Adrenal gland (tissue), 5 donors: ENCODE measurements at regions not wholly inside any gene's neighbourhood (a gene's known extent, or its start where the extent isn't known, plus 50 kb on each side); places are given as distances from the start of the nearest gene placed in this dataset.

Experiments
- POLR2A ChIP-seq, 2 donors: fragments of 450-650 bp; IDR thresholded peaks; one replicate each; pipeline ENCODE4 v1.6.1; 2017; ENCODE audit warnings: antibody characterized with exemption in 2 of 2, mild to moderate bottlenecking in 2 of 2, moderate library complexity in 1 of 2
- TF ChIP-seq, protein P1 (sequence below), 6 experiments: fragments of 450-650 bp in 4 of 6; fragments of 200-600 bp in 2 of 6; sonication (generic) in 1 of 6; IDR thresholded peaks; 1 replicate in 5 of 6; 2 replicates in 1 of 6; pipeline versions ENCODE4 v1.5.1 to v1.8.0; 2016 to 2021; ENCODE audit warnings: antibody characterized with exemption in 6 of 6, mild to moderate bottlenecking in 2 of 6, moderate library complexity in 1 of 6
- donor health status: DM: no; HTN: no; CAD: no.

GRCh38 chr12:114194956-114195355 is 211.0 kb downstream of the TBX5 start:
- TF ChIP-seq, protein P1, sequence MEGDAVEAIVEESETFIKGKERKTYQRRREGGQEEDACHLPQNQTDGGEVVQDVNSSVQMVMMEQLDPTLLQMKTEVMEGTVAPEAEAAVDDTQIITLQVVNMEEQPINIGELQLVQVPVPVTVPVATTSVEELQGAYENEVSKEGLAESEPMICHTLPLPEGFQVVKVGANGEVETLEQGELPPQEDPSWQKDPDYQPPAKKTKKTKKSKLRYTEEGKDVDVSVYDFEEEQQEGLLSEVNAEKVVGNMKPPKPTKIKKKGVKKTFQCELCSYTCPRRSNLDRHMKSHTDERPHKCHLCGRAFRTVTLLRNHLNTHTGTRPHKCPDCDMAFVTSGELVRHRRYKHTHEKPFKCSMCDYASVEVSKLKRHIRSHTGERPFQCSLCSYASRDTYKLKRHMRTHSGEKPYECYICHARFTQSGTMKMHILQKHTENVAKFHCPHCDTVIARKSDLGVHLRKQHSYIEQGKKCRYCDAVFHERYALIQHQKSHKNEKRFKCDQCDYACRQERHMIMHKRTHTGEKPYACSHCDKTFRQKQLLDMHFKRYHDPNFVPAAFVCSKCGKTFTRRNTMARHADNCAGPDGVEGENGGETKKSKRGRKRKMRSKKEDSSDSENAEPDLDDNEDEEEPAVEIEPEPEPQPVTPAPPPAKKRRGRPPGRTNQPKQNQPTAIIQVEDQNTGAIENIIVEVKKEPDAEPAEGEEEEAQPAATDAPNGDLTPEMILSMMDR (IDR thresholded peaks at IDR 0.05), result no peak
- TF ChIP-seq POLR2A (IDR thresholded peaks at IDR 0.05), result no peak
